ENCODE measurements at regions not wholly inside any gene's neighbourhood (a gene's known extent, or its start where the extent isn't known, plus 50 kb on each side); places are given as distances from the start of the nearest gene placed in this dataset.

DNA sequence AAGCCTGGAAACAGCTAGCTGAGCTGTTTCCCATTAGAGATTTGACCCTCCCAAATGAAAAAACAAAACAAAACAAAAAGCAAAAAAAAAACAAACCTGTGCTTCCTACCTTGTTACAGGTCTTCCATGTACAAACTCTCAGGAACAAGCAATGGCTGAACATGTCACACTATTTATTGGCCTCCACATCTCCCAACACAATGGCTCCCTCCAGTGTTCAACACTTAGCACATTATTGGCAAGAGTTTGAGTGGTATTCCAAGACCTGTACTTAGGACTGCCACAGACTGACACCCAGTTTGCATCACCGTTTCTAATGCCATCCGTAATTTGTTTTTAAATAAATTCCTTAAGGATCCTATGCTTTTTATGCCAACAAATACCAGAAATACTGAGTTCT lies 195.0 kb upstream of the OLFM3 start:
- no peak for DNase-seq
- Mint-ChIP-seq H3K4me1 (no peaks in the 10 kb centered on the region), H3K27me3 (ENCODE audit: low read depth in 3 of 3) (no peaks in the 10 kb centered on the region), H3K27ac (no peak overlapping the region), H3K36me3 (no peaks in the 10 kb centered on the region), H3K9me3 (peaks cover 0 to 4% (median under 1%) of the 10 kb centered on the region in 6 donors), H3K4me3 (no peak overlapping the region)

DNA sequence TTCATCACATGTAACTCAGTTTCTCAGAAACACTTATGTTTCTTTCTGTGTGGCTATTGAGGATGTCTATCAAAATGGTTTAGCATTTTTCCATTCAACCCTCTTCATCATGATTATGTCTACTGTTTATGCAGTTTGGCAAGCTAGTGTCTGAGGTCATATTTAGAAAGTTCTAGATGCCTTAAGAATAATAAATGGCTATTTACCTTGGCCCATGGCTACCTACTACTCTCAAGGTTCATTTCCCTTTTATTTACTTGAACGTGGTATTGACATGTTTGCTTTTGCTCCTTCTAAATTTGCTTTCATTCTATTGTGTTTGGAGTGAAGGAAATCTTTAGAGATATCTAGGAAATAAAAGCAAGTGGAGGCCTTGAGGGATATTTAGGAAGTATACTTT lies 193.7 kb upstream of the OLFM3 start:
- Mint-ChIP-seq H3K36me3 (no peaks in the 10 kb centered on the region), H3K4me1 (no peaks in the 10 kb centered on the region), H3K27ac (no peak overlapping the region), H3K4me3 (no peak overlapping the region), H3K9me3 (peaks cover 0 to 14% (median 2%) of the 10 kb centered on the region in 6 donors), H3K27me3 (ENCODE audit: low read depth in 3 of 3) (no peaks in the 10 kb centered on the region)
- no peak for DNase-seq

DNA sequence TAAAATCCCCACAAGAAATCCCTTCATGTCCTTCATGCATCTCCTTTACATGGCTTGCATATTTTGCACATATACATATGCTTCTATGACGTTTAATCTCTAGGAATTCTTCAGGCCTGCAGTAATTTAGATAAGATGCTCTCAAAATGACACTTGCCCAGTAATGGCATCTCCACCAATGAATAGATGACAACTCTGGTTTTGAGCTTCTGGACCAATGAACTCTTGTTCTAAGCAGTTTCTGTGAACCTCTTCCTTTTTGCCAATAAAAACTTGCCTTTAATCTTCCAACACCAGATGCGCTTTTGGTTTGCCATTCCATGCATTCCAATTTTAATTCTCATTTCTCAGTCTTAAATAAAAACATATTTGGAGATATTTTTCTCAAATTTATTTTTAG lies 189.8 kb upstream of the OLFM3 start:
- Mint-ChIP-seq H3K27me3 (ENCODE audit: low read depth in 3 of 3) (no peaks in the 10 kb centered on the region), H3K36me3 (no peaks in the 10 kb centered on the region), H3K4me3 (no peak overlapping the region), H3K9me3 (peaks cover 0 to 16% (median 2%) of the 10 kb centered on the region in 6 donors), H3K4me1 (no peaks in the 10 kb centered on the region), H3K27ac (no peak overlapping the region)
- DNase-seq: no peak

DNA sequence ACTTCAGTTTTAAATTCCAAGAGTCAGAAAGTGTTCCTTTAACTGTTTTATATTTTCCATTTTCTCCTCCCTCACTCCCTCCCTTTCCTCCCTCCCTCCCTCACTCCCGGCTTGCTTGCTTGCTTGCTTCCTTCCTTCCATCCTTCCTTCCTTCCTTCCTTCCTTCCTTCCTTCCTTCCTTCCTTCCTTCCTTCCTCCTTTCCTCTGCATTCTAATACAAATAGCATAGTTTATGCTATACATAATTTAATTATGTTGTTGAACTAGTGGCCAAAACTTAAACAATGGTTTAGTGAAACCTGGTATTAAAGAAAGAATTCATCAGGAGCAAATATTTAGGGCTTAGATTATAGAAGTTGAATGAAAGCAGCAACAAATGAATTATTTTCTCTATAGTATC lies 188.5 kb upstream of the OLFM3 start:
- no peaks in the 10 kb centered on the region for H3K27me3 Mint-ChIP-seq (ENCODE audit: low read depth in 3 of 3)
- DNase-seq: no peak
- H3K36me3 Mint-ChIP-seq: no peaks in the 10 kb centered on the region
- H3K27ac Mint-ChIP-seq: no peak overlapping the region
- no peak overlapping the region for H3K4me3 Mint-ChIP-seq
- H3K9me3 Mint-ChIP-seq: peaks cover 0 to 16% (median 2%) of the 10 kb centered on the region in 6 donors
- H3K4me1 Mint-ChIP-seq: no peaks in the 10 kb centered on the region

DNA sequence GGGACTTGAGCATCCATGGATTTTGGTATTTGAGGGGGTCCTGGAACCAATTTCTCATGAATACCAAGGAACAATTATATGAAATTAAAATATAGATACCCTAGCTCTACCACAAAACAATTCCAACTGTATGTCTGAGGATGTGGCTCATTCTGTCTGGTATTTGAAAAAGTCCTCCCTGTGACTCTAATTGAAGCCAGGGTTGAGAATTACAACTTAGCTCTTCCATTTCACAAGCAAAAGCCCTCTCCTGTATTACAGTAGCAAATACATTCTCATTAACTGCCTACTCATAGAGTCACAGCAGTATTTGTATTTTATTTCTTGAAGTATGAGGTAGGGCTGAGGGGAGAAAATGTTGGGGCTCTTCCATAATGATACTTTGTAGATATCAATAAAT lies 187.8 kb upstream of the OLFM3 start:
- Mint-ChIP-seq H3K36me3 (no peaks in the 10 kb centered on the region), H3K4me3 (no peak overlapping the region), H3K27ac (no peak overlapping the region), H3K4me1 (no peaks in the 10 kb centered on the region), H3K9me3 (peaks cover 0 to 16% (median 4%) of the 10 kb centered on the region in 6 donors), H3K27me3 (ENCODE audit: low read depth in 3 of 3) (no peaks in the 10 kb centered on the region)
- DNase-seq: no peak

DNA sequence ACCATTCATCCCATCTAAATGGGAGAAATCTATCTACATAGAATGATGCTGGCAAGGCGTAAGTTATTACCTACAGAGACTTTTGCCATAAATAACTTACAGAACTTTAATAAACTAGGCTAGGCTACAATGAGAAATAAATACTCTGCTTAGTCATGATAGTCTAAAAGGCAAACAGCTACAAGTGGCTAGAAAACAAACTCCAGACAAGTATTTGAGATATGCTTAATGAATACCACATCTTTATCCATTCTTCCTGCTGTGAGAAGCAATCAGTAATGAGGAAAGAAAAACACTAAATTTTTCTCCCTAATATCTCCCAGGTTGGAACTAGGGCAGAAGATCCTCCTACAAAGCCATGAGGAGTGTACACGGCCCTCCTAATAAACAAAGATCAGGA lies 187.0 kb upstream of the OLFM3 start:
- Mint-ChIP-seq H3K27me3 (ENCODE audit: low read depth in 3 of 3) (no peaks in the 10 kb centered on the region), H3K4me3 (no peak overlapping the region), H3K4me1 (no peaks in the 10 kb centered on the region), H3K9me3 (peaks cover 0 to 16% (median 6%) of the 10 kb centered on the region in 6 donors), H3K36me3 (no peaks in the 10 kb centered on the region), H3K27ac (no peak overlapping the region)
- no peak for DNase-seq

DNA sequence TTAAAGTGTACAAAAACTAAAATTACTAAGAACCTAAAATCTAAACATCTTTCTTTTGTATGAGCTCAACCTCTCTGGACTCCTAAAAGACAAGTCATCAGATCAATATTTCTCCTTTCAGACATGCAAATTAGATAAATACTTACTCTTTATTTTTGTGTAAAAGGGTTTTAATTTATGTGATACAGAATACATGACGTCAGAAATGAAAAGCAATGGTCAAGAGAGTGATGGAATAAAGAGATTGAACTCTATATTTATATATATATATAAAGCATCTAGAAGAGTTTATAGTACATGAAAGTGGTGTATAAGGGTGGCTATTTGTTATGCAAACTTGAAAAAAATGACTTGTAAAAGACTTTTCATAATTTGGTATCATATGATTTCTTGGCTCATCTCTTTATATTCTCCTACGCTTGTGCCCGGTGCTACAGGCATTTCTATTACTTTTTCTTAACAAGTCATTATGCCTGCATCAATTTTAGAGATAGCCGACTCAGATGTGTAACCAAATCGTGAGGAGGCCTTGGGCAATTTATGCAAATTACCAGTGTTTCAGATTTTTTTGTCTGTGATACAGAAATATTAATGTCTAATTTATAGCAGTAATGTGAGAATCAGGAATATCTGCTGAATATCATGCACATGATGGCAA lies 186.0 kb upstream of the OLFM3 start:
- no peak for DNase-seq
- Mint-ChIP-seq H3K4me3 (no peak overlapping the region), H3K27ac (no peak overlapping the region), H3K27me3 (ENCODE audit: low read depth in 3 of 3) (no peaks in the 10 kb centered on the region), H3K9me3 (peaks cover 0 to 16% (median 6%) of the 10 kb centered on the region in 6 donors), H3K36me3 (no peaks in the 10 kb centered on the region), H3K4me1 (no peaks in the 10 kb centered on the region)

DNA sequence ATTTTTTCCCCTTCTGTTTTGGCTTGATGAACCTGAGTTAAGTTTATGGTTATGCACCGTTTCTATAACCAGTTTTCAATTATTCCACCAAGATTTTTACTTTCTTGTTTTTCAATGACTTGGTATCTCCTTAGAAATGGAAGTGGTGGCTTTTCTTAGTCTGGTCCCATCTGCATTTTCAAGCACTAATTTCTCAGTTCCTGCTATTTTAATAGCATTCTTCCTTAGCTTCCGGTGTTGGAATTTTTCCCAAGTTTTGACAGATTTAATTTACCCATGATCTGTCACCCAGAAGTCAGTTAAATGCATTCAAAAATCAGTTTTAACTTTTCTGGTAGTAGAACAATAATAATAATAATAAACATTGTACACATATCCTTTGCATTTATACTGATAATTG lies 184.6 kb upstream of the OLFM3 start:
- Mint-ChIP-seq H3K4me1 (no peaks in the 10 kb centered on the region), H3K27ac (no peak overlapping the region), H3K27me3 (ENCODE audit: low read depth in 3 of 3) (no peaks in the 10 kb centered on the region)

DNA sequence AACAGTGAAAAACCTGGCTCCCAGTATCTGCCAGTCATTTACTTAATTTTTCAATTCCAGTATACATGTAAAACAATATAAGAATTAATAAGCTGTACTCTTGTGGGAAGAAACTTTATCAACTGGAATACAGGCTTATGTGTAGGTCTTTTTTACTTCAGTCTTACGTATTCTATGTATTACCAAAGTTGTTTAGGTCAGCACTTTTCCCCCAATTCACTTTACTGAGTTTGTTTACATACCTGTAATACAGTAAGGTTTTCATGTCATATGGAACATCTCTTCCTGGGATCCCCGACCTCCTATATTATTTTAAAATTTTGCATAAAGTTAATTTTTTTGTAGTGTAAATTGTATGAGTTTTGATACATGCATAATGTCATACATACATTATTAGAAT lies 181.8 kb upstream of the OLFM3 start:
- H3K36me3 Mint-ChIP-seq: no peaks in the 10 kb centered on the region
- no peak overlapping the region for H3K4me3 Mint-ChIP-seq
- H3K4me1 Mint-ChIP-seq: no peaks in the 10 kb centered on the region
- H3K9me3 Mint-ChIP-seq: peaks cover 0 to 8% (median 0%) of the 10 kb centered on the region in 6 donors
- peaks cover 0 to 3% (median 0%) of the 10 kb centered on the region in 3 donors for H3K27me3 Mint-ChIP-seq (ENCODE audit: low read depth in 3 of 3)
- no peak overlapping the region for H3K27ac Mint-ChIP-seq
- DNase-seq: no peak

More for the DNA sequence above, 184.6 kb upstream of the OLFM3 start:
- H3K36me3 Mint-ChIP-seq: no peaks in the 10 kb centered on the region
- no peak for DNase-seq
- H3K4me3 Mint-ChIP-seq: no peak overlapping the region
- peaks cover 0 to 11% (median 6%) of the 10 kb centered on the region in 6 donors for H3K9me3 Mint-ChIP-seq

DNA sequence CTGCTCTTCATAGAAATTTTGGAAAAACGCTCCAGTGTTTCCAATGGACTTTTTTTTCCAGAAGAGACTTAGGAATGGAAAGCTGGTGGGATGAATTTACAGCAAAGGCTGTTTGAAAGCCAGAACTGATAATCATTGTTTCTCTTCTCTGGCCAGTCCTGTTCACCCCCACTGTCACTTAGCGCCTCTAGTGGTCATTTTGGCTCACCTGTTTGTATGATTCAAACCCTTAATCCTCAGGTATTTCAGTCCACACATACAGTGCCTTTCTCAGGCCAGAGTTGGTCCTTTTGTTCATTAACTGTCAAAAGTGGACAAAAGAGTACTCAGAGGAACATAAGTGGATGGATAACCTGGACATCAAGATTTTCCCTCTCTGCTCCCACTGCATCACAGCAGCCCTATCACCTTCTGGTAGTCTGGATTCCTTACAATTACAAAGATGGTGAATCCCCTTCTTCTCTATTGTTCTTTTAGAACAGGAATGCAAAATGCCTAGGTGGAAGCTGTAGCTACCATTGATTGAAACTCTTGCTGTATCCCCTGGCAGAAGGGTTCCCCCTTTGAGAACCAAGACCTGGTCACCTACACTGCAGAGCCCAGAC lies 177.6 kb upstream of the OLFM3 start:
- Mint-ChIP-seq H3K9me3 (peaks cover 0 to 11% (median 0%) of the 10 kb centered on the region in 6 donors), H3K27me3 (ENCODE audit: low read depth in 3 of 3) (peaks cover 0 to 3% (median 2%) of the 10 kb centered on the region in 3 donors), H3K4me1 (no peaks in the 10 kb centered on the region), H3K4me3 (no peak overlapping the region), H3K36me3 (no peaks in the 10 kb centered on the region), H3K27ac (no peak overlapping the region)
- DNase-seq: no peak

DNA sequence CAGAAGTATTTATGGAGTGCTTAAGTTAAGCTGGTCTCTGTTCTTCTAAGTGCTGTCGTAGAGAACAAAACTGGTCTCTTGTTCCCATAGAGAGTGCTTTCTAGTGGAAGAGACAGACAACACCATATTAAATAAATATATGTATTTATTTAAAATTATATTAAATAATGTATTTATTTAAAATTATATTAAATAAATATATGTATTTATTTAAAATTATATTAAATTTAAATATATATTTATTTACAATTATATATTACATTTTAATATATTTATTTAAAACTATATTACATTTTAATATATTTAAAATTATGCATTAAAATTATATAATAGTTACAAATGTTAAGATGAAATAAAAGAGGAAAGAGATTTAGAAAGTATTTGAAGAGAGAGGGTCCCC lies 175.5 kb upstream of the OLFM3 start:
- Mint-ChIP-seq H3K27me3 (ENCODE audit: low read depth in 3 of 3) (peaks cover 0 to 3% (median 2%) of the 10 kb centered on the region in 3 donors), H3K9me3 (peaks cover 0 to 17% (median 2%) of the 10 kb centered on the region in 6 donors), H3K36me3 (no peaks in the 10 kb centered on the region), H3K4me3 (no peak overlapping the region), H3K27ac (no peak overlapping the region), H3K4me1 (no peaks in the 10 kb centered on the region)
- no peak for DNase-seq

DNA sequence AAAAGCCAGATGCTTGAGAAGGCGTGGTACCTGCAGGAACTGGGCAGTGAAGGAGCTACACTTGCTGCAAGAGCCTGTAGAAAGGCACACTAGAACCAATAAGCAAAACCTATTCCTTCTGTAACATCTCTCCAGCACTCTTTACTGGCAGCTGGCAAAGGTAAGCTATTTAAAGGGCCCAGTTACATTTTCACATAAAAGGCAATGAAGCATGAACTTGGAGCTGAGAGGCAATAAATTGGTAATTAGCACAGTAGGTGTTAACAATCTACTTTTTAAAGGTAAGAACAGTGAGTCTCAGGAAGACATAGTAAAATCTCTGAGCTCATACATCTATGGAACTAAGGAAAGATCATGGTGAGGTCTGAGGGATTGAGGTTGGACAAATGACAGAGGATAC lies 167.1 kb upstream of the OLFM3 start:
- H3K36me3 Mint-ChIP-seq: no peaks in the 10 kb centered on the region
- H3K27ac Mint-ChIP-seq: no peak overlapping the region
- no peak overlapping the region for H3K4me3 Mint-ChIP-seq
- no peaks in the 10 kb centered on the region for H3K4me1 Mint-ChIP-seq
- H3K27me3 Mint-ChIP-seq (ENCODE audit: low read depth in 3 of 3): no peaks in the 10 kb centered on the region
- H3K9me3 Mint-ChIP-seq: peaks cover 0 to 18% (median 5%) of the 10 kb centered on the region in 6 donors
- no peak for DNase-seq

DNA sequence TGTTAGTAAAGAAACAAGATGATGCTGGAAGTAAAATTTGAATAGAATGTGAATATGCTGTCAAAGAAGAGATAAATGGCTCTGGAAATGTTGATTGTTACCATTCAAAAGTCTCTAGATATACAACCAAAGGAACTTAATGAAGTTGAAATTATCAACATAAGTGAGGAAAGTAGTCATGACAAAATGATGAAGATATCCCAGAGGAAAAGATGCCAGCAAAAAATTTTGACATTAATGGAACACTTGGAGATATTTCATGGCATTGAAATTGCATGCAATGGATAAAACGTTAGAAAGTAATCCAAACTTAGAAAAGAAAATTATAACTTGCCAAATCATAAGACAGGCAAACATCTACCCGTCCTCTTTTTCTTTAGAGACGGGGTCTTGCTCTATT lies 154.5 kb upstream of the OLFM3 start:
- no peaks in the 10 kb centered on the region for H3K4me1 Mint-ChIP-seq
- H3K4me3 Mint-ChIP-seq: no peak overlapping the region
- DNase-seq: no peak
- no peaks in the 10 kb centered on the region for H3K27me3 Mint-ChIP-seq (ENCODE audit: low read depth in 3 of 3)
- H3K9me3 Mint-ChIP-seq: peaks cover 0 to 12% (median 4%) of the 10 kb centered on the region in 6 donors
- no peak overlapping the region for H3K27ac Mint-ChIP-seq
- H3K36me3 Mint-ChIP-seq: no peaks in the 10 kb centered on the region

DNA sequence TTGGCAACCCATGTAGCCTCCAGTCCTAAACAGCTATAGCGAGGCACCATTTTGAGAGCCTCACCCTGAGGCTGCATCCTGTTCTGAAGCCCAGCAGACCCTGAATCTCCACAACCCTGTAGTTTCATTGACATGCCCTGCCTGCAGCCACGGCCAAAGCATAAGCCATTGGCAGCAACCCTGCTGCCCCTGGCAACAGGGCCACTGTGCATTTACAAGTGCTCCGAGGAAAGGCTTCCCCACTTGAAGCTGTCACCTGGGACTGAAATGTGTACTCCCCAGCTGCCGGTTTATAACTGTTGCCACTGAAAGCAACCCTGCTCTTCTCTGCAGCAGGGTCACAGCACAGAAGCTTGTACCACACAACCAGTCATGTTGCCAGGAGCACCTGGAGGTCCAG lies 124.2 kb upstream of the OLFM3 start:
- Mint-ChIP-seq H3K36me3 (no peaks in the 10 kb centered on the region), H3K27ac (no peak overlapping the region), H3K4me1 (no peaks in the 10 kb centered on the region), H3K9me3 (peaks cover 0 to 9% (median 3%) of the 10 kb centered on the region in 6 donors), H3K27me3 (ENCODE audit: low read depth in 3 of 3) (peaks cover 0 to 2% (median 1%) of the 10 kb centered on the region in 3 donors), H3K4me3 (no peak overlapping the region)
- DNase-seq: no peak

DNA sequence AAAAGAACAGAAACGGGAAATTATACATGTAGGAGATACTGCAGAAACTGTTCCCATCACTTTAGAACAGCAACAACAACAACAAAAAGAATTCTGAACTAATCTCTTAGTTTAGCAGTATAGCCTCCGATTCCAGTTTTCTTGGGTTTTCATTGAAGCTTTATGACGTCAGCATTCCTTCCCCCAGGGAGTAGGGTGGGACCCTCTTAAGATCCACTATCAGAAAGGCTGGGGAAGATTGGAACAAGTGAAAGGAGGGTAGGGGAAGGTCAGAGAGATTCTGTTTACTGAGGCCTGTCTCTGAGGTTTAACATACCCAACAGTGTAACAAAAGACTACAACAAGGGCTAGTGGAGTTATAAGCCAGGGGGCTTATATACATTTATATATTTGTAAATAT lies 121.4 kb upstream of the OLFM3 start:
- H3K4me1 Mint-ChIP-seq: no peaks in the 10 kb centered on the region
- peaks cover 0 to 8% (median 2%) of the 10 kb centered on the region in 6 donors for H3K9me3 Mint-ChIP-seq
- no peak for DNase-seq
- H3K4me3 Mint-ChIP-seq: no peak overlapping the region
- H3K27ac Mint-ChIP-seq: no peak overlapping the region
- H3K36me3 Mint-ChIP-seq: no peaks in the 10 kb centered on the region
- peaks cover 0 to 2% (median 1%) of the 10 kb centered on the region in 3 donors for H3K27me3 Mint-ChIP-seq (ENCODE audit: low read depth in 3 of 3)
